A549 (cell line): ENCODE measurements at regions not wholly inside any gene's neighbourhood (a gene's known extent, or its start where the extent isn't known, plus 50 kb on each side); places are given as distances from the start of the nearest gene placed in this dataset.
"Not testable (repeated sequence)": the region's sequence is repeated elsewhere in the genome, so short reads cannot be mapped to it uniquely, and the experiment has no call there.

Experiments used
- BHLHE40 ChIP-seq: IDR thresholded peaks from 2 replicates; pipeline ENCODE4 v1.6.1; 2012; ENCODE audit warnings: low read depth, low read length, inconsistent platforms
- CHD2 ChIP-seq: fragments of 150-350 bp; IDR thresholded peaks from 2 replicates; pipeline ENCODE4 v1.6.1; 2014; ENCODE audit warnings: low read length; ENCODE audit not compliant: partially characterized antibody
- CTCF ChIP-seq: fragments of >200 bp; sonication (Bioruptor Twin); formaldehyde crosslinking; IDR thresholded peaks from 3 replicates; pipeline ENCODE4 v1.5.1; 2016
- MAFK ChIP-seq: fragments of 450-650 bp; IDR thresholded peaks from 2 replicates; pipeline ENCODE4 v1.6.1; 2014; ENCODE audit not compliant: partially characterized antibody
- MAZ ChIP-seq: fragments of 150-350 bp; IDR thresholded peaks from 2 replicates; pipeline ENCODE4 v1.6.1; 2014; ENCODE audit warnings: antibody characterized with exemption, low read depth, low read length, borderline replicate concordance
- MYC ChIP-seq: IDR thresholded peaks from 2 replicates; pipeline ENCODE4 v1.6.1; 2012; ENCODE audit warnings: mild to moderate bottlenecking, inconsistent platforms, low read length, improper control_type of control experiment, borderline replicate concordance
- PBX3 ChIP-seq: IDR thresholded peaks from 2 replicates; pipeline ENCODE4 v1.6.1; 2012
- POLR2A ChIP-seq: IDR thresholded peaks from 2 replicates; pipeline ENCODE4 v1.6.1; 2012; ENCODE audit warnings: mild to moderate bottlenecking, low read length
- RAD21 ChIP-seq, 2 experiments: fragments of >200 bp in 1 of 2; sonication (Bioruptor Twin) in 1 of 2; formaldehyde crosslinking in 1 of 2; IDR thresholded peaks in 1 of 2; conservative IDR thresholded peaks in 1 of 2; 2 replicates in 1 of 2; 3 replicates in 1 of 2; pipeline ENCODE4 v1.6.1; 2012 to 2018; ENCODE audit warnings: inconsistent platforms in 1 of 2
- RCOR1 ChIP-seq: fragments of 150-350 bp; IDR thresholded peaks from 2 replicates; pipeline ENCODE4 v1.6.1; 2014; ENCODE audit warnings: antibody characterized with exemption, low read length, low read depth
- REST ChIP-seq: fragments of 200-600 bp; sonication (generic); IDR thresholded peaks from 2 replicates; pipeline ENCODE4 v1.6.1; 2016; ENCODE audit warnings: antibody characterized with exemption, mild to moderate bottlenecking, moderate library complexity
- SMC3 ChIP-seq: fragments of >200 bp; sonication (Bioruptor Twin); formaldehyde crosslinking; IDR thresholded peaks from 3 replicates; pipeline ENCODE4 v1.6.1; 2018; ENCODE audit warnings: inconsistent platforms

- TF ChIP-seq SMC3; CTCF; MAFK; BHLHE40; MAZ; RCOR1; POLR2A; RAD21 (conservative IDR thresholded peaks at IDR 0.05 in 1 of 2, IDR thresholded peaks at IDR 0.05 in 1 of 2); MYC; REST; CHD2; PBX3: not testable (repeated sequence)
These were observed 172.7 kb upstream of the ZNG1F start for GRCh38 chr9:41361790-41362189.
